ENCODE measurements at regions not wholly inside any gene's neighbourhood (a gene's known extent, or its start where the extent isn't known, plus 50 kb on each side); places are given as distances from the start of the nearest gene placed in this dataset.

- in situ Hi-C loops (cut with MboI; ENCODE audit: low pct_unique_long_range_greater_than_20kb, low sequenced_read_pairs, unreplicated experiment) = no loop called here
- no peak for TF ChIP-seq CTCF (IDR thresholded peaks at IDR 0.05; ENCODE audit: extremely low read depth, insufficient read depth, missing control alignments)
- no peak for DNase-seq (ENCODE audit: low spot score)
Observed at GRCh38 chr13:69101841-69102240, 1005.8 kb upstream of the ATXN8OS start.

- no peak for TF ChIP-seq CTCF (IDR thresholded peaks at IDR 0.05; ENCODE audit: extremely low read depth, insufficient read depth, missing control alignments)
- no peak for DNase-seq (ENCODE audit: low spot score)
- in situ Hi-C loops (cut with MboI; ENCODE audit: low pct_unique_long_range_greater_than_20kb, low sequenced_read_pairs, unreplicated experiment) = no loop called here
Observed at GRCh38 chr13:69094485-69094884, 1013.1 kb upstream of the ATXN8OS start.

DNA sequence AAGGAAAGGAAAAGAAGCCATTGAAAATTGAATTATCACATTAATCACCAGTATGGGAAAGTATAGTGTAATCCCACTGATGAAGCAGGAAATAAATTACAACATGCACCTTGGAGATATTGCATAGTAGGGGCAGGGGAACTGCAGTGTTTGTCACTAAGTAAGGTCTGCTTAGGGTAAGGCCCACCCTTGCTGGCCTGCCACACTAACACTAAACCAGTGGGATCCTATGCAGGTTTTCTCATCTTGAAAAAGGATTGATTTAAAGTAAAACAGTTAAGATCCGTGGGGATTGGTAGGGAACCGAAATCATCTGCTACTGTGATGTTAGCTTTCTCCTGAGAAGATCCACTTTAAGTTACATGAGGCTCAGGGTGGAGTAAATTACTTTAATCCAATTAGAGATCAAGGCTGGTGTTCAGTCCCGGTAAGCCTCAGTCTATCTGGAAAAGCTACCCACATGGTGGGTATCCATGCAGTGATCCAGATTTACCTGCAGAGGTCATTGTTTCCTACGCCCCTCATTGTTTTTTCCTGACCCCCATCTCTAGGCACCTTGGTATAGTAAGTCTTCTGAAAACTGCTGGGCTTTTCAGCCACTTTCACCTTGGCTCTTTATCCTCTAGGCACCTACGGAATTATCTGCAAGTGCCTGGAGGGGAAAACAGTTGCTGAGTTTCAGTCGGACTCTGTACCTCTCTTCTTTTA lies 1014.9 kb upstream of the ATXN8OS start:
- in situ Hi-C loops (cut with MboI; ENCODE audit: low pct_unique_long_range_greater_than_20kb, low sequenced_read_pairs, unreplicated experiment) = no loop called here
- no peak for TF ChIP-seq CTCF (IDR thresholded peaks at IDR 0.05; ENCODE audit: extremely low read depth, insufficient read depth, missing control alignments)
- DNase-seq (ENCODE audit: low spot score) = no peak

DNA sequence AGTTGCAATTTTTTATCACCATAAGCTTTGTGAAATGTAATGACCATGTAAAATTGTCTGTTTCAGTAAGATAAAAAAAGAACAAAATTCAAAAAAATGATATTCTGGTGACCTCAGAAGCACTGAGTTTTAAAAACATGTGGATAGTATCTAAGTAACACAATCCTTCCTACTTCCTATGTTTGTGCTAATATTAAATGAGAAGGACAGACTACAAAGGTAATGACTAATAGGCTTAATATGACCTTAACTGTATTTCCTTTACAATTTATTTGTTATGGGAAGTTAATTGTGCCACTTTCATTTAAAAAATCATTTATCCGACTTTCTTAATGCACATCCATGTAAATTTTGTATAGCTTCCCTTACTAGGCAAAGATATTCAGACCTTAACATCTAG lies 1030.4 kb upstream of the ATXN8OS start:
- in situ Hi-C loops (cut with MboI; ENCODE audit: low pct_unique_long_range_greater_than_20kb, low sequenced_read_pairs, unreplicated experiment) = no loop called here
- TF ChIP-seq CTCF (IDR thresholded peaks at IDR 0.05; ENCODE audit: extremely low read depth, insufficient read depth, missing control alignments) = no peak
- DNase-seq (ENCODE audit: low spot score) = no peak

DNA sequence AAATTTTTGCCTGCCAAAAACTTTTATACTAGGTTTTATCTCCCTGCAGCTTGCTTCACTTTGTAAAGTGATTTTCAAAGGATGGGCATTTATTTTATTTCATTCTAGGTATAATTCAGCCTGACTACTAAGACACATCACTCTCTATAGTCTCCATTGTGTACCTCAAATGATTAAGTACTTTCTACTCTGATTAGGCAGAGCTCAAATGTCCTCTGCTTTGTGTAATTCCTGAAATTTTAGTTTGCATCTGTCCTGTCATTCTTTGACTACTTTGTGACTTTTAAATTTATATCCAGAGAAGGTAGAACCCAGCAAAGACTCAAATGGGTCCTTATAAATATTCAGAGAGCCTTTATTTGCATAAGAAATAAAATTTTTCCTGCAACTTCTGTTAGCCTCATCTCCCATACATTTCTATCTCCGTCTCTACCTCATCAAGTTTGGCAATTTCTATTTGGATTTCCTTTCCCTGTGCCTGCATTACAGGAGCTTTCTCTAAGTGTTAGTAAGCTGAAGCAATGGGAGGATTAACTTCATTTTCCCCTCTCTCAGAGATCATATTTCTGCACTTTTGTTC lies 1038.0 kb upstream of the ATXN8OS start:
- TF ChIP-seq CTCF (IDR thresholded peaks at IDR 0.05; ENCODE audit: extremely low read depth, insufficient read depth, missing control alignments) = no peak
- in situ Hi-C loops (cut with MboI; ENCODE audit: low pct_unique_long_range_greater_than_20kb, low sequenced_read_pairs, unreplicated experiment) = no loop called here
- DNase-seq (ENCODE audit: low spot score) = no peak

DNA sequence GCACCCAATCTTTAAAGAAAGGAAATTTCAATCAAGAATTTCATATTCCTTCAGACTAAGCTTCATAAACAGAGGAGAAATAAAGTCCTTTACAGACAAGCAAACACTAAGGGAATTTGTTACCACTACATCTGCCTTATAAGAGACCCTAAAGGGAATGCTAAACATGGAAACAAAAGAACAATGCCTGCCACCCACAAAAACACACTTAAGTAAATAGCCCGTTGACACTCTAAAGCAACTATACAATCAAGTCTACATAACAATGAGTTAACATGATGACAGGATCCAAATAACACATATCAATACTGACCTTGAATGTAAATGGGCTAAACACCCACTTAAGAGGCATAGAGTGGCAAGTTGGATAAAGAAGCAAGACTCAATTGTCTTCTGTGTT lies 1056.9 kb upstream of the ATXN8OS start:
- in situ Hi-C loops (cut with MboI; ENCODE audit: low pct_unique_long_range_greater_than_20kb, low sequenced_read_pairs, unreplicated experiment) = no loop called here
- no peak for DNase-seq (ENCODE audit: low spot score)
- TF ChIP-seq CTCF (IDR thresholded peaks at IDR 0.05; ENCODE audit: extremely low read depth, insufficient read depth, missing control alignments) = no peak

All from GM13977 (cell line).